HG03280 (cell line): ENCODE measurements at regions not wholly inside any gene's neighbourhood (a gene's known extent, or its start where the extent isn't known, plus 50 kb on each side); places are given as distances from the start of the nearest gene placed in this dataset.

Source experiments
- ATAC-seq: cut with Tn5 transposase; IDR thresholded peaks from one replicate; pipeline ENCODE4 v1.9.1; 2021; ENCODE audit warnings: mild to moderate bottlenecking, moderate library complexity; ENCODE audit not compliant: unreplicated experiment

GRCh38 chr16:86898386-86898785 is 320.0 kb downstream of the FOXL1 start:
- ATAC-seq, result no peak

GRCh38 chr16:86899151-86899550 is 320.8 kb downstream of the FOXL1 start:
- ATAC-seq, result no peak

- no peak for ATAC-seq
Observed at GRCh38 chr16:86899757-86900156, 321.4 kb downstream of the FOXL1 start.

- ATAC-seq, result no peak
Observed at GRCh38 chr16:86901483-86901882, 323.1 kb downstream of the FOXL1 start.

GRCh38 chr16:86902656-86903001 is 324.3 kb downstream of the FOXL1 start:
- ATAC-seq, result no peak

GRCh38 chr16:86903068-86903467 is 324.7 kb downstream of the FOXL1 start:
- no peak for ATAC-seq

- no peak for ATAC-seq
Observed at GRCh38 chr16:86905302-86905701, 327.0 kb downstream of the FOXL1 start.

- ATAC-seq, result no peak
Observed at GRCh38 chr16:86906623-86907022, 328.3 kb downstream of the FOXL1 start.

GRCh38 chr16:86909359-86910160 is 331.2 kb downstream of the FOXL1 start:
- ATAC-seq, result no peak

GRCh38 chr16:86910161-86910769 is 331.9 kb downstream of the FOXL1 start:
- ATAC-seq, result no peak

- no peak for ATAC-seq
Observed at GRCh38 chr16:86911437-86911958, 333.1 kb downstream of the FOXL1 start.

GRCh38 chr16:86913886-86914285 is 335.5 kb downstream of the FOXL1 start:
- ATAC-seq, result no peak

GRCh38 chr16:86914876-86915717 is 336.7 kb downstream of the FOXL1 start:
- ATAC-seq, result no peak

GRCh38 chr16:86917471-86918365 is 339.4 kb downstream of the FOXL1 start:
- ATAC-seq, result no peak

GRCh38 chr16:86918637-86919036 is 340.3 kb downstream of the FOXL1 start:
- no peak for ATAC-seq

GRCh38 chr16:86919078-86919477 is 340.7 kb downstream of the FOXL1 start:
- ATAC-seq, result no peak

- ATAC-seq, result no peak
Observed at GRCh38 chr16:86919578-86920305, 341.4 kb downstream of the FOXL1 start.

- ATAC-seq, result no peak
Observed at GRCh38 chr16:86921289-86921688, 342.9 kb downstream of the FOXL1 start.

GRCh38 chr16:86922311-86922710 is 344.0 kb downstream of the FOXL1 start:
- ATAC-seq, result no peak

- ATAC-seq, result no peak
Observed at GRCh38 chr16:86923656-86924055, 345.3 kb downstream of the FOXL1 start.
